ENCODE measurements at regions not wholly inside any gene's neighbourhood (a gene's known extent, or its start where the extent isn't known, plus 50 kb on each side); places are given as distances from the start of the nearest gene placed in this dataset.

GRCh38 chr15:98321896-98322295 lies 326.4 kb upstream of the IGF1R start:
- Histone ChIP-seq H3K9me2 (ENCODE audit: insufficient read depth, low read length) (no peaks in the 10 kb centered on the region), H3K4me1 (ENCODE audit: insufficient read depth, low read length, poor library complexity, severe bottlenecking) (no peaks in the 10 kb centered on the region), H3K79me2 (ENCODE audit: insufficient read depth, low read depth, low read length) (no peaks in the 10 kb centered on the region), H3K4me3 (ENCODE audit: low read depth, low read length, poor library complexity, severe bottlenecking) (no peak overlapping the region), H2AFZ (ENCODE audit: low read length) (no peak overlapping the region), H4K20me1 (ENCODE audit: insufficient read depth, low read length) (no peaks in the 10 kb centered on the region), H3K9me3 (ENCODE audit: low read length) (no peaks in the 10 kb centered on the region), H3K36me3 (ENCODE audit: insufficient read depth, low read length) (no peaks in the 10 kb centered on the region), H3K27ac (ENCODE audit: low read depth, low read length, poor library complexity, severe bottlenecking) (no peak overlapping the region), H3K4me2 (ENCODE audit: low read length) (no peak overlapping the region)
- TF ChIP-seq CTCF (conservative IDR thresholded peaks at IDR 0.05; ENCODE audit: low read length) (no peak), EZH2phosphoT487 (IDR thresholded peaks at IDR 0.05; ENCODE audit: borderline replicate concordance, low read depth, low read length) (no peak)
- POLR2A ChIA-PET: no interaction called here
- intact Hi-C loops (cut with micrococcal nuclease; ENCODE audit: unreplicated experiment): no loop called here
- no TSS peak for BruUV-seq (replicated peaks)
- no peak for DNase-seq (ENCODE audit: low spot score)
- CTCF ChIA-PET (ENCODE audit: unreplicated experiment): interaction anchor here (0.5 kb wide), 1 partner anchor 16 kb away, joined by 3 read pairs; no protein-coding TSS in a partner anchor

- intact Hi-C loops (cut with micrococcal nuclease; ENCODE audit: unreplicated experiment): no loop called here
- ChIA-PET CTCF (ENCODE audit: unreplicated experiment) (no interaction called here), POLR2A (no interaction called here)
- Histone ChIP-seq H3K4me1 (ENCODE audit: insufficient read depth, low read length, poor library complexity, severe bottlenecking) (no peaks in the 10 kb centered on the region), H3K9me2 (ENCODE audit: insufficient read depth, low read length) (no peaks in the 10 kb centered on the region), H3K36me3 (ENCODE audit: insufficient read depth, low read length) (no peaks in the 10 kb centered on the region), H2AFZ (ENCODE audit: low read length) (no peak overlapping the region), H3K4me3 (ENCODE audit: low read depth, low read length, poor library complexity, severe bottlenecking) (no peak overlapping the region), H3K4me2 (ENCODE audit: low read length) (no peak overlapping the region), H3K27ac (ENCODE audit: low read depth, low read length, poor library complexity, severe bottlenecking) (no peak overlapping the region), H3K9me3 (ENCODE audit: low read length) (no peaks in the 10 kb centered on the region), H3K79me2 (ENCODE audit: insufficient read depth, low read depth, low read length) (no peaks in the 10 kb centered on the region), H4K20me1 (ENCODE audit: insufficient read depth, low read length) (no peaks in the 10 kb centered on the region)
- TF ChIP-seq EZH2phosphoT487 (IDR thresholded peaks at IDR 0.05; ENCODE audit: borderline replicate concordance, low read depth, low read length) (no peak), CTCF (conservative IDR thresholded peaks at IDR 0.05; ENCODE audit: low read length) (no peak)
- DNase-seq (ENCODE audit: low spot score): no peak
- no TSS peak for BruUV-seq (replicated peaks)
These were observed 325.8 kb upstream of the IGF1R start for GRCh38 chr15:98322581-98322980.

GRCh38 chr15:98324341-98324970 lies 323.9 kb upstream of the IGF1R start:
- H3K4me3 ChIP-seq (ENCODE audit: low read depth, low read length, poor library complexity, severe bottlenecking): no peak overlapping the region
- H2AFZ ChIP-seq (ENCODE audit: low read length): no peak overlapping the region
- H3K4me2 ChIP-seq (ENCODE audit: low read length): no peak overlapping the region
- BruUV-seq (replicated peaks): no TSS peak
- DNase-seq (ENCODE audit: low spot score): no peak
- ChIA-PET POLR2A (no interaction called here), CTCF (ENCODE audit: unreplicated experiment) (no interaction called here)
- no peak overlapping the region for H3K27ac ChIP-seq (ENCODE audit: low read depth, low read length, poor library complexity, severe bottlenecking)
- H3K4me1 ChIP-seq (ENCODE audit: insufficient read depth, low read length, poor library complexity, severe bottlenecking): no peaks in the 10 kb centered on the region
- intact Hi-C loops (cut with micrococcal nuclease; ENCODE audit: unreplicated experiment): no loop called here
- TF ChIP-seq CTCF (conservative IDR thresholded peaks at IDR 0.05; ENCODE audit: low read length): no peak
- TF ChIP-seq EZH2phosphoT487 (IDR thresholded peaks at IDR 0.05; ENCODE audit: borderline replicate concordance, low read depth, low read length): no peak
- no peaks in the 10 kb centered on the region for H3K79me2 ChIP-seq (ENCODE audit: insufficient read depth, low read depth, low read length)
- H4K20me1 ChIP-seq (ENCODE audit: insufficient read depth, low read length): no peaks in the 10 kb centered on the region
- H3K36me3 ChIP-seq (ENCODE audit: insufficient read depth, low read length): no peaks in the 10 kb centered on the region
- H3K9me2 ChIP-seq (ENCODE audit: insufficient read depth, low read length): no peaks in the 10 kb centered on the region
- no peaks in the 10 kb centered on the region for H3K9me3 ChIP-seq (ENCODE audit: low read length)
